Calu3 (cell line): ENCODE measurements at regions not wholly inside any gene's neighbourhood (a gene's known extent, or its start where the extent isn't known, plus 50 kb on each side); places are given as distances from the start of the nearest gene placed in this dataset.

ENCODE experiments used
- BruUV-seq: library from RNA; stranded (reverse); fragments of 400-500 nt; replicated peaks from 2 replicates; lab custom pipeline; 2021; lab: Mats Ljungman, UMichigan
- CTCF ChIA-PET: fragments of 300-600 bp; sonication (Branson Sonifier 250); formaldehyde crosslinking; loops from one replicate; lab custom pipeline; 2022; ENCODE audit warnings: antibody characterized with exemption; lab: Charles Lee
- DNase-seq: peaks from one replicate; pipeline ENCODE4 v3.0.0; 2022
- H3K27ac Mint-ChIP-seq: one replicate; pipeline ENCODE4 v1.8.0; 2022; ENCODE audit warnings: mixed read lengths; ENCODE audit not compliant: unreplicated experiment
- H3K27me3 Mint-ChIP-seq: one replicate; pipeline ENCODE4 v1.8.0; 2022; ENCODE audit warnings: mixed read lengths; ENCODE audit not compliant: unreplicated experiment
- H3K36me3 Mint-ChIP-seq: one replicate; pipeline ENCODE4 v1.8.0; 2022; ENCODE audit warnings: mild to moderate bottlenecking, moderate library complexity, mixed read lengths; ENCODE audit not compliant: insufficient read depth, unreplicated experiment
- H3K4me1 Mint-ChIP-seq: one replicate; pipeline ENCODE4 v1.8.0; 2022; ENCODE audit warnings: mild to moderate bottlenecking, low read depth, mixed read lengths; ENCODE audit not compliant: unreplicated experiment
- H3K4me3 Mint-ChIP-seq: one replicate; pipeline ENCODE4 v1.8.0; 2022; ENCODE audit warnings: mild to moderate bottlenecking, low read depth, moderate library complexity, mixed read lengths; ENCODE audit not compliant: unreplicated experiment
- H3K9me3 Mint-ChIP-seq: one replicate; pipeline ENCODE4 v1.8.0; 2022; ENCODE audit warnings: low read depth, mixed read lengths; ENCODE audit not compliant: unreplicated experiment
- intact Hi-C: fragments of 100-400 bp; cut with micrococcal nuclease; formaldehyde crosslinking; loops from one replicate; pipeline ENCODE4 v1.10.0; 2022; ENCODE audit not compliant: unreplicated experiment
- TF ChIP-seq, protein P1 (sequence below): fragments of 200-600 bp; IDR thresholded peaks from one replicate; pipeline ENCODE4 v1.8.0; 2022; ENCODE audit warnings: antibody characterized with exemption; ENCODE audit not compliant: unreplicated experiment

DNA sequence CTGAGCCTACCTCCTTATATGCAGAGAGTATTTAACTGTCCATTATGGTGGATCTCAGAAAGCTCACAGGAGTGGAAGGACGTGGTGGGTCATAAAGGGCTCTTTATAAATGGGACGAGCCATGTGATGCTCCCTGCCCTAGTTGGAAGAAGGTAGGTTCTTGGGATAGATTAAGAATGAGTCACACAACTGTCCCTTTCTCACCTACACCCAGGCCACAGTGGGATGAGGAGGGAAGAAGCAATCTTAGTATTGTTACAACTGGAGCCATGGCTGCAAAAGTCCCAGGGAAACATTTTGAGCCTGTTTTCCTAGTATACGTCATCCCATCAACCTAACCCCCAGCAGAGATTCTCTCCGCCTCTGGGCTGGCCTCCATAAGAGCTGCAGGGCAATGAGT, 229.9 kb downstream of the TTC32 start:
- TF ChIP-seq, protein P1, sequence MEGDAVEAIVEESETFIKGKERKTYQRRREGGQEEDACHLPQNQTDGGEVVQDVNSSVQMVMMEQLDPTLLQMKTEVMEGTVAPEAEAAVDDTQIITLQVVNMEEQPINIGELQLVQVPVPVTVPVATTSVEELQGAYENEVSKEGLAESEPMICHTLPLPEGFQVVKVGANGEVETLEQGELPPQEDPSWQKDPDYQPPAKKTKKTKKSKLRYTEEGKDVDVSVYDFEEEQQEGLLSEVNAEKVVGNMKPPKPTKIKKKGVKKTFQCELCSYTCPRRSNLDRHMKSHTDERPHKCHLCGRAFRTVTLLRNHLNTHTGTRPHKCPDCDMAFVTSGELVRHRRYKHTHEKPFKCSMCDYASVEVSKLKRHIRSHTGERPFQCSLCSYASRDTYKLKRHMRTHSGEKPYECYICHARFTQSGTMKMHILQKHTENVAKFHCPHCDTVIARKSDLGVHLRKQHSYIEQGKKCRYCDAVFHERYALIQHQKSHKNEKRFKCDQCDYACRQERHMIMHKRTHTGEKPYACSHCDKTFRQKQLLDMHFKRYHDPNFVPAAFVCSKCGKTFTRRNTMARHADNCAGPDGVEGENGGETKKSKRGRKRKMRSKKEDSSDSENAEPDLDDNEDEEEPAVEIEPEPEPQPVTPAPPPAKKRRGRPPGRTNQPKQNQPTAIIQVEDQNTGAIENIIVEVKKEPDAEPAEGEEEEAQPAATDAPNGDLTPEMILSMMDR = no peak
- no peaks in the 10 kb centered on the region for H3K9me3 Mint-ChIP-seq

DNA sequence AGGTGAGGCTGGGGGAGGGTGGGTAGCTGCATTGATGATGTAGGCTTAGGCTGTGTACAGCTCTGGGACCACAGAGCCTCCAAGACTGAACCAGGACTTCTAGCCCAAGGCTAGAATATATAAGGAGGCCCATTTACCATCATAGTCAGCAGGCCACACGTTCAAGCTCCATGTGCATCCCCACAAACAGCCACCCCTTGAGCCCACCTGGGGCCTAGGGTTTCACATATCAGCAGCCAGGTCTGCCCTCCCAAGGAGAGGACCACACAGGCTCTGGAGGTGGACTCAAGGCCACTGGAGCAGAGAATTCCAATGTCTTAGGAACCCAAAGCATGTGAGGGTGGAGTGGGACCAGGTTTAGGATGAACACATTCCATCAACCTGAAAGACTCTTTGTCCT, 230.5 kb downstream of the TTC32 start:
- BruUV-seq = no TSS peak
- CTCF ChIA-PET = no interaction called here

More for the DNA sequence above, 229.9 kb downstream of the TTC32 start:
- intact Hi-C loops = no loop called here
- DNase-seq = no peak
- BruUV-seq = no TSS peak
- CTCF ChIA-PET = no interaction called here
- H3K36me3 Mint-ChIP-seq = no peaks in the 10 kb centered on the region
- no peak overlapping the region for H3K4me3 Mint-ChIP-seq
- no peak overlapping the region for H3K27ac Mint-ChIP-seq
- H3K4me1 Mint-ChIP-seq = no peaks in the 10 kb centered on the region
- peaks cover 11% of the 10 kb centered on the region for H3K27me3 Mint-ChIP-seq

DNA sequence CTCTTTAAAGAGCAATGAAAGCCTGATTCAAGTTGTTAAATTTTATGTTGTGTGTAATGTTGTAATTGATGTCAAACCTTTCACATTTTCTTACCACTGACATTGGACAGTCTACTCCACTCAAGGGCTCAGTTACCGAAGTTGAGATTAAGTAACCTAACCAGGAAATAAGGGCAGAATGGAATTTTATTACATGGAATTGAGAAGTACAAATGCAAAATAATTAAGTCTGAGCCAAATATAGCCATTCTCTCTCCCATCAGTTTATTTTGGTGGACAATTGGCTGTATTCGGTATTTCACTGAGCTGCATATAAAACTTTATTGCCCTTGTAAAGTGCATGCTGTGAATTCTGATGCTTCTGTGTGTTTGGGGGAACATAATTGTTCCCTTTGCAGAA, 231.5 kb downstream of the TTC32 start:
- intact Hi-C loops = no loop called here
- CTCF ChIA-PET = no interaction called here
- Mint-ChIP-seq H3K27ac (no peak overlapping the region), H3K36me3 (no peaks in the 10 kb centered on the region), H3K27me3 (no peaks in the 10 kb centered on the region), H3K4me3 (no peak overlapping the region), H3K9me3 (no peaks in the 10 kb centered on the region), H3K4me1 (peaks cover 11% of the 10 kb centered on the region)
- no peak for DNase-seq
- TF ChIP-seq, protein P1 = no peak
- BruUV-seq = no TSS peak

More for the DNA sequence above, 230.5 kb downstream of the TTC32 start:
- no peaks in the 10 kb centered on the region for H3K36me3 Mint-ChIP-seq
- intact Hi-C loops = no loop called here
- TF ChIP-seq, protein P1 = no peak
- peaks cover 5% of the 10 kb centered on the region for H3K27me3 Mint-ChIP-seq
- peaks cover 2% of the 10 kb centered on the region for H3K4me1 Mint-ChIP-seq
- H3K9me3 Mint-ChIP-seq = no peaks in the 10 kb centered on the region
- H3K27ac Mint-ChIP-seq = no peak overlapping the region
- no peak overlapping the region for H3K4me3 Mint-ChIP-seq
- no peak for DNase-seq

- no peak for DNase-seq
- Mint-ChIP-seq H3K36me3 (no peaks in the 10 kb centered on the region), H3K4me1 (peaks cover 17% of the 10 kb centered on the region), H3K27ac (no peak overlapping the region), H3K4me3 (no peak overlapping the region), H3K27me3 (no peaks in the 10 kb centered on the region), H3K9me3 (no peaks in the 10 kb centered on the region)
- BruUV-seq = no TSS peak
- TF ChIP-seq, protein P1 = no peak
- intact Hi-C loops = loop anchor here (5.0 to 10.0 kb wide), 2 partner anchors 193 to 915 kb away; no protein-coding TSS in a partner anchor
- CTCF ChIA-PET = no interaction called here
Measured at GRCh38 chr2:19669559-19669958, 232.2 kb downstream of the TTC32 start.
